ENCODE measurements at regions not wholly inside any gene's neighbourhood (a gene's known extent, or its start where the extent isn't known, plus 50 kb on each side); places are given as distances from the start of the nearest gene placed in this dataset.
"Not testable (repeated sequence)": the region's sequence is repeated elsewhere in the genome, so short reads cannot be mapped to it uniquely, and the experiment has no call there.

- H3K9me3 ChIP-seq (replicated peaks; ENCODE audit: control insufficient read depth, low read depth, low read length) = peaks cover 2% of the 10 kb centered on the region
- WGBS (ENCODE audit: insufficient coverage) = 89% methylated on average over 4 of the region's 5 CpGs
Observed at GRCh38 chr5:75862872-75863271, 145.6 kb upstream of the POC5 start.

GRCh38 chr5:75859621-75860020, 142.4 kb upstream of the POC5 start:
- H3K27ac ChIP-seq (ENCODE audit: low read length); H3K9me3 ChIP-seq (replicated peaks; ENCODE audit: control insufficient read depth, low read depth, low read length); H3K4me1 ChIP-seq (ENCODE audit: control insufficient read depth, insufficient read depth, low read length); H3K27me3 ChIP-seq (ENCODE audit: control insufficient read depth, insufficient read depth, low read length); DNase-seq; H3K4me3 ChIP-seq (ENCODE audit: low read length); H3K36me3 ChIP-seq (ENCODE audit: control insufficient read depth, insufficient read depth, low read length): not testable (repeated sequence)
- 87% methylated on average over 6 of the region's 11 CpGs for WGBS (ENCODE audit: insufficient coverage)

More at GRCh38 chr5:75862872-75863271, 145.6 kb upstream of the POC5 start:
- no peaks in the 10 kb centered on the region for H3K27me3 ChIP-seq (ENCODE audit: control insufficient read depth, insufficient read depth, low read length)
- DNase-seq = no peak
- H3K4me3 ChIP-seq (ENCODE audit: low read length) = no peak overlapping the region
- no peaks in the 10 kb centered on the region for H3K36me3 ChIP-seq (ENCODE audit: control insufficient read depth, insufficient read depth, low read length)
- no peak overlapping the region for H3K27ac ChIP-seq (ENCODE audit: low read length)
- H3K4me1 ChIP-seq (ENCODE audit: control insufficient read depth, insufficient read depth, low read length) = no peaks in the 10 kb centered on the region

DNA sequence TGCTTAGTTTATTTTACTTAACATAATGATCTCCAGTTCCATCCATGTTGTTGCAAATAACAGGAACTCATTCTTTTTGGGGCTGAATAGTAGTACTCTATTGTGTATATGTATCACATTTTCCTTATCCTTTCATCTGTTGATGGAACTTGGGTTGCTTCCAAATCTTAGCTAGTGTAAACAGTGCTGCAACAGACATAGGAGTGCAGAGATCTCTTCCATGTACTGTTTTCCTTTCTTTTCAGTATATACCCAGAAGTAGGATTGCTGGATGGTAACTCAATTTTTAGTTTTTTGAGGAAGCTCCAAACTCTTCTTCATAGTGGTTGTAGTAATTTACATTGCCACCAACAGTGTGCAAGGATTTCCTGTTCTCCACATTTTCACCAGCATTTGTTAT, 138.8 kb upstream of the POC5 start:
- DNase-seq = no peak
- Histone ChIP-seq H3K27ac (ENCODE audit: low read length) (no peak overlapping the region), H3K4me1 (ENCODE audit: control insufficient read depth, insufficient read depth, low read length) (no peaks in the 10 kb centered on the region), H3K9me3 (replicated peaks; ENCODE audit: control insufficient read depth, low read depth, low read length) (peaks cover 2% of the 10 kb centered on the region), H3K4me3 (ENCODE audit: low read length) (no peak overlapping the region), H3K27me3 (ENCODE audit: control insufficient read depth, insufficient read depth, low read length) (no peaks in the 10 kb centered on the region), H3K36me3 (ENCODE audit: control insufficient read depth, insufficient read depth, low read length) (no peaks in the 10 kb centered on the region)

- H3K27me3 ChIP-seq (ENCODE audit: control insufficient read depth, insufficient read depth, low read length) = no peaks in the 10 kb centered on the region
- DNase-seq = no peak
- no peak overlapping the region for H3K27ac ChIP-seq (ENCODE audit: low read length)
- 75% methylated on average over 1 of the region's 1 CpG for WGBS (ENCODE audit: insufficient coverage)
- H3K4me1 ChIP-seq (ENCODE audit: control insufficient read depth, insufficient read depth, low read length) = no peaks in the 10 kb centered on the region
- H3K4me3 ChIP-seq (ENCODE audit: low read length) = no peak overlapping the region
- H3K36me3 ChIP-seq (ENCODE audit: control insufficient read depth, insufficient read depth, low read length) = no peaks in the 10 kb centered on the region
- H3K9me3 ChIP-seq (replicated peaks; ENCODE audit: control insufficient read depth, low read depth, low read length) = no peaks in the 10 kb centered on the region
Observed at GRCh38 chr5:75848077-75848476, 130.8 kb upstream of the POC5 start.

- no peak overlapping the region for H3K27ac ChIP-seq (ENCODE audit: low read length)
- H3K9me3 ChIP-seq (replicated peaks; ENCODE audit: control insufficient read depth, low read depth, low read length) = no peaks in the 10 kb centered on the region
- no CpG with 5 or more reads among the region's 1 CpG for WGBS (ENCODE audit: insufficient coverage)
- no peaks in the 10 kb centered on the region for H3K4me1 ChIP-seq (ENCODE audit: control insufficient read depth, insufficient read depth, low read length)
- peak; percentile 1 for DNase-seq
- no peaks in the 10 kb centered on the region for H3K27me3 ChIP-seq (ENCODE audit: control insufficient read depth, insufficient read depth, low read length)
- no peaks in the 10 kb centered on the region for H3K36me3 ChIP-seq (ENCODE audit: control insufficient read depth, insufficient read depth, low read length)
- H3K4me3 ChIP-seq (ENCODE audit: low read length) = no peak overlapping the region
Observed at GRCh38 chr5:75847561-75848021, 130.4 kb upstream of the POC5 start.

GRCh38 chr5:75844301-75844700, 127.1 kb upstream of the POC5 start:
- Histone ChIP-seq H3K4me1 (ENCODE audit: control insufficient read depth, insufficient read depth, low read length) (no peaks in the 10 kb centered on the region), H3K27me3 (ENCODE audit: control insufficient read depth, insufficient read depth, low read length) (no peaks in the 10 kb centered on the region), H3K36me3 (ENCODE audit: control insufficient read depth, insufficient read depth, low read length) (no peaks in the 10 kb centered on the region), H3K9me3 (replicated peaks; ENCODE audit: control insufficient read depth, low read depth, low read length) (no peaks in the 10 kb centered on the region), H3K27ac (ENCODE audit: low read length) (no peak overlapping the region), H3K4me3 (ENCODE audit: low read length) (no peak overlapping the region)
- DNase-seq = no peak
- 75% methylated on average over 1 of the region's 2 CpGs for WGBS (ENCODE audit: insufficient coverage)

- no peaks in the 10 kb centered on the region for H3K9me3 ChIP-seq (replicated peaks; ENCODE audit: control insufficient read depth, low read depth, low read length)
- no peaks in the 10 kb centered on the region for H3K36me3 ChIP-seq (ENCODE audit: control insufficient read depth, insufficient read depth, low read length)
- no peak overlapping the region for H3K27ac ChIP-seq (ENCODE audit: low read length)
- no peaks in the 10 kb centered on the region for H3K4me1 ChIP-seq (ENCODE audit: control insufficient read depth, insufficient read depth, low read length)
- WGBS (ENCODE audit: insufficient coverage) = 54% methylated on average over 3 of the region's 4 CpGs
- no peak overlapping the region for H3K4me3 ChIP-seq (ENCODE audit: low read length)
- no peak for DNase-seq
- no peaks in the 10 kb centered on the region for H3K27me3 ChIP-seq (ENCODE audit: control insufficient read depth, insufficient read depth, low read length)
Observed at GRCh38 chr5:75843319-75843718, 126.1 kb upstream of the POC5 start.

GRCh38 chr5:75839547-75839946, 122.3 kb upstream of the POC5 start:
- Histone ChIP-seq H3K4me1 (ENCODE audit: control insufficient read depth, insufficient read depth, low read length) (no peaks in the 10 kb centered on the region), H3K36me3 (ENCODE audit: control insufficient read depth, insufficient read depth, low read length) (no peaks in the 10 kb centered on the region), H3K27me3 (ENCODE audit: control insufficient read depth, insufficient read depth, low read length) (no peaks in the 10 kb centered on the region), H3K27ac (ENCODE audit: low read length) (no peak overlapping the region), H3K4me3 (ENCODE audit: low read length) (no peak overlapping the region), H3K9me3 (replicated peaks; ENCODE audit: control insufficient read depth, low read depth, low read length) (no peaks in the 10 kb centered on the region)
- DNase-seq = no peak
- no CpG with 5 or more reads among the region's 1 CpG for WGBS (ENCODE audit: insufficient coverage)

DNA sequence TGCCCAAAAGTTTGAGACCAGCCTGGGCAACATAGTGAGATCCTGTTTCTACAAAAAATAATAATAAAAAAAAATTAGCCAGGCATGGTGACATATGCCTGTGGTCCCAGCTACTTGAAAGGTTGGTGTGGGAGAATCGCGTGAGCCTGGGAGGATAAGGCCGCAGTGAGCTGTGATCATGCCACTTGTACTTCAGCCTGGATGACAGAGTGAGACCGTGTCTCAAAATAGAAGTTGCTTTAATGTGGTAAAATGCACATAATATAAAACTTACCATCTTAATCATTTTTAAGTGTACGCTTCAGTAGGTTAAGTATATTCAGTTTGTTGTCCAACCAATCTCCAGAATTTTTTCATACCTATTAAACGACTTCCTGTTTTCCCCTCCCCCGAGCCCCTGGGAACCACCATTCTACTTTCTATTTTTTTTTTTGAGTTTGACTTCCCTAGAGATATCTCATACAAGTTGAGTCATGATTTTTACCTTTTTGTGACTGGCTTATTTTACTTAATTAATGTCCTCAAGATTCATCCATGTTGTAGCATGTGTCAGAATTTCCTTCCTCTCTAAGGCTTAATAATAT, 120.1 kb upstream of the POC5 start:
- WGBS (ENCODE audit: insufficient coverage) = no CpG with 5 or more reads among the region's 7 CpGs
- Histone ChIP-seq H3K9me3 (replicated peaks; ENCODE audit: control insufficient read depth, low read depth, low read length) (no peaks in the 10 kb centered on the region), H3K4me3 (ENCODE audit: low read length) (no peak overlapping the region), H3K27ac (ENCODE audit: low read length) (no peak overlapping the region), H3K4me1 (ENCODE audit: control insufficient read depth, insufficient read depth, low read length) (no peaks in the 10 kb centered on the region), H3K36me3 (ENCODE audit: control insufficient read depth, insufficient read depth, low read length) (no peaks in the 10 kb centered on the region), H3K27me3 (ENCODE audit: control insufficient read depth, insufficient read depth, low read length) (no peaks in the 10 kb centered on the region)
- DNase-seq = no peak

DNA sequence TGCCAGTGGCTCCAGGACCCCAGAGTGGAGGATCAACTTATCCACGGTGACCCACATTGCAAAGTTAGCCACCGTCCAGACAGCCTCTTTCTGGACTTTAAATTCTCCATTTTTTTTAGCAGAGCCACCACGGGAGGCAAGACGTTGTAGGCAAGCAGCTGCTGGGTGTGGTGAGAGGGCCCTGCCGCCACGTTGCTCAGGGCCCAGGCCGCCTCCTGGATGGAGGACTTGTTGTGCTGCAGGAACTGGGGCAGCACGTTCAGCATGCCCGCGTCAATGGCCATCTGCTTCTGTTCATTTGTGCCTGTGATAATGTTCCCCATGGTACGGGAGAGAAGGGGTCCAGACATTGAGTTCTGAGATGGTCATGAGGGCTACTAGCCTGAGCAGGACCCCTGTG, 114.3 kb upstream of the POC5 start:
- 88% methylated on average over 10 of the region's 11 CpGs for WGBS (ENCODE audit: insufficient coverage)
- Histone ChIP-seq H3K36me3 (ENCODE audit: control insufficient read depth, insufficient read depth, low read length) (no peaks in the 10 kb centered on the region), H3K4me1 (ENCODE audit: control insufficient read depth, insufficient read depth, low read length) (no peaks in the 10 kb centered on the region), H3K27ac (ENCODE audit: low read length) (no peak overlapping the region), H3K27me3 (ENCODE audit: control insufficient read depth, insufficient read depth, low read length) (no peaks in the 10 kb centered on the region), H3K9me3 (replicated peaks; ENCODE audit: control insufficient read depth, low read depth, low read length) (no peaks in the 10 kb centered on the region), H3K4me3 (ENCODE audit: low read length) (no peak overlapping the region)
- no peak for DNase-seq

DNA sequence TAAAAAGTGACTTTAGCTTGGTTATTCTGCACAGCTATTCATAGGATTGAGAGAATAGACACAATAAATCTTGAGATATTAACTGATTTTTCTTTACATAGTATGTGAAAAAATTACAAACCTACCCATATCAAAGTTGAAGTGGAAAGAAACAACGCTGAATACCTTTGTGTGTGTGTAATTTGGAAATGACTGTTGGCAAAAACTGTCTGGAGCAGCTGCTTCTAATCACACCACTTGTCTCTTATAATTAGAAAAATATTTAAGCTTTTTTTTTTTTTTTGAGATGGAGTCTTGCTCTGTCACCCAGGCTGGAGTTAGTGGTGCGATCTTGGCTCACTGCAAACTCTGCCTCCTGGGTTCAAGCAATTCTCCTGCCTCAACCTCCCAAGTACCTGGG, 110.8 kb upstream of the POC5 start:
- DNase-seq = no peak
- Histone ChIP-seq H3K4me1 (ENCODE audit: control insufficient read depth, insufficient read depth, low read length) (no peaks in the 10 kb centered on the region), H3K27me3 (ENCODE audit: control insufficient read depth, insufficient read depth, low read length) (no peaks in the 10 kb centered on the region), H3K36me3 (ENCODE audit: control insufficient read depth, insufficient read depth, low read length) (no peaks in the 10 kb centered on the region), H3K27ac (ENCODE audit: low read length) (no peak overlapping the region), H3K4me3 (ENCODE audit: low read length) (no peak overlapping the region), H3K9me3 (replicated peaks; ENCODE audit: control insufficient read depth, low read depth, low read length) (no peaks in the 10 kb centered on the region)
- no CpG with 5 or more reads among the region's 2 CpGs for WGBS (ENCODE audit: insufficient coverage)

Measured in muscle of leg (tissue), 3 donors.